K562 (cell line): ENCODE measurements at regions not wholly inside any gene's neighbourhood (a gene's known extent, or its start where the extent isn't known, plus 50 kb on each side); places are given as distances from the start of the nearest gene placed in this dataset.

ENCODE experiments used
- ATAC-seq: fragments of 200-7000 bp; cut with Tn5 transposase; 3 replicates; pipeline ENCODE4 v1.9.1; 2020; ENCODE audit warnings: moderate library complexity
- BruUV-seq: library from RNA; stranded (reverse); fragments of 400-500 nt; replicated peaks from 2 replicates; lab custom pipeline; 2021; lab: Mats Ljungman, UMichigan
- CTCF ChIA-PET: fragments of 300-600 bp; formaldehyde crosslinking; extraction: SDS; loops from one replicate; lab custom pipeline; 2021; ENCODE audit warnings: low intra/inter-chr PET ratio; lab: Yijun Ruan, JAX
- POLR2A ChIA-PET: fragments of 300-600, 350-650 bp; sonication (Branson Sonifier 250); formaldehyde crosslinking; extraction: SDS; loops from one replicate; lab custom pipeline; 2021; ENCODE audit warnings: antibody characterized with exemption, inconsistent platforms; lab: Yijun Ruan, JAX
- DNase-seq, 4 experiments: peaks; one replicate each; pipeline versions ENCODE4 v3.0.0 to v3.0.0-alpha.2; 2011 to 2018; ENCODE audit warnings: low spot score in 3 of 4, mixed read lengths in 3 of 4; ENCODE audit errors: extremely low read depth in 1 of 4
- FAIRE-seq: peaks from 2 replicates; lab custom pipeline; 2011; peaks lifted over from hg19 to GRCh38; lab: Jason Lieb, UNC
- H2AFZ ChIP-seq: 2 replicates; pipeline ENCODE4 v1.6.0; 2011; ENCODE audit warnings: low read depth, low read length, control low read depth, inconsistent platforms
- H3K27ac ChIP-seq: fragments of 200-600 bp; 3 replicates; pipeline ENCODE4 v1.8.0; 2011; ENCODE audit warnings: low read depth, mild to moderate bottlenecking, control low read depth, inconsistent platforms, low read length, moderate library complexity, mixed read lengths; ENCODE audit errors: extremely low read depth
- H3K27me3 ChIP-seq, 2 experiments: fragments of 300-600 bp in 1 of 2; 2 replicates in 1 of 2; 3 replicates in 1 of 2; pipeline versions ENCODE4 v1.6.0 to v1.8.0; 2011; ENCODE audit warnings: inconsistent platforms in 2 of 2, low read length in 2 of 2, mild to moderate bottlenecking in 1 of 2, mixed read lengths in 1 of 2, moderate library complexity in 1 of 2; ENCODE audit not compliant: control insufficient read depth in 2 of 2, insufficient read depth in 2 of 2
- H3K36me3 ChIP-seq: fragments of 300-600 bp; 3 replicates; pipeline ENCODE4 v1.8.0; 2011; ENCODE audit warnings: mild to moderate bottlenecking, low read length, inconsistent platforms; ENCODE audit not compliant: control insufficient read depth, insufficient read depth
- H3K4me1 ChIP-seq, 2 experiments: fragments of 200-600 bp in 1 of 2; replicated peaks in 1 of 2; 2 replicates in 1 of 2; 3 replicates in 1 of 2; pipeline versions ENCODE4 v1.5.1 to v1.8.0; 2011; ENCODE audit warnings: inconsistent platforms in 2 of 2, low read length in 2 of 2, mild to moderate bottlenecking in 1 of 2, mixed read lengths in 1 of 2, moderate library complexity in 1 of 2; ENCODE audit not compliant: control insufficient read depth in 2 of 2, insufficient read depth in 2 of 2
- H3K4me2 ChIP-seq: 2 replicates; pipeline ENCODE4 v1.6.1; 2011; ENCODE audit warnings: low read length, control low read depth, inconsistent platforms, mixed read lengths; ENCODE audit not compliant: insufficient read depth
- H3K4me3 ChIP-seq: fragments of 200-600 bp; sonication (generic), shearing (Covaris generic); 2 replicates; pipeline ENCODE4 v1.5.1; 2016; ENCODE audit warnings: control low read depth, inconsistent platforms
- H3K79me2 ChIP-seq: fragments of 200-600 bp; 3 replicates; pipeline ENCODE4 v1.8.0; 2011; ENCODE audit warnings: low read length, inconsistent platforms; ENCODE audit not compliant: control insufficient read depth, insufficient read depth
- H3K9ac ChIP-seq, 2 experiments: 2 replicates each; pipeline versions ENCODE4 v1.6.0 to v1.6.1; 2011; ENCODE audit warnings: low read depth in 2 of 2, low read length in 2 of 2, control low read depth in 1 of 2, inconsistent platforms in 1 of 2, mild to moderate bottlenecking in 1 of 2, mixed read lengths in 1 of 2; ENCODE audit not compliant: insufficient read depth in 1 of 2
- H3K9me1 ChIP-seq: one replicate; pipeline ENCODE4 v1.6.0; 2011; ENCODE audit warnings: inconsistent platforms, mild to moderate bottlenecking, low read length, moderate library complexity; ENCODE audit not compliant: control insufficient read depth, insufficient read depth
- H3K9me3 ChIP-seq: replicated peaks from 2 replicates; pipeline ENCODE4 v1.5.1; 2011; ENCODE audit warnings: low read depth, low read length, inconsistent platforms; ENCODE audit not compliant: control insufficient read depth, insufficient read depth
- H4K20me1 ChIP-seq: replicated peaks from 2 replicates; pipeline ENCODE4 v1.6.1; 2011; ENCODE audit warnings: low read length, inconsistent platforms, mixed read lengths; ENCODE audit not compliant: control insufficient read depth, insufficient read depth
- CBFB ChIP-seq: sonication (generic); formaldehyde crosslinking; IDR thresholded peaks from 2 replicates; pipeline ENCODE4 v1.4.0; 2020; ENCODE audit warnings: mild to moderate bottlenecking, missing genetic modification reagents
- CHD1 ChIP-seq: fragments of 200-600 bp; sonication (generic); IDR thresholded peaks from one replicate; pipeline ENCODE4 v1.6.1; 2012; ENCODE audit warnings: mild to moderate bottlenecking, moderate library complexity, low read length, inconsistent platforms
- DNMT1 ChIP-seq: fragments of 450-650 bp; IDR thresholded peaks from 2 replicates; pipeline ENCODE4 v1.6.1; 2016; ENCODE audit warnings: antibody characterized with exemption, mild to moderate bottlenecking
- E4F1 ChIP-seq: fragments of 250-450 bp; sonication (Bioruptor Pico); IDR thresholded peaks from 2 replicates; pipeline ENCODE4 v1.5.0; 2021; ENCODE audit warnings: mild to moderate bottlenecking, borderline replicate concordance
- HDAC6 ChIP-seq: IDR thresholded peaks from 2 replicates; pipeline ENCODE4 v1.6.1; 2012; ENCODE audit warnings: low read depth, mild to moderate bottlenecking, control low read depth, inconsistent platforms, low read length, moderate library complexity
- KAT7 ChIP-seq: sonication (generic); formaldehyde crosslinking; IDR thresholded peaks from 2 replicates; pipeline ENCODE4 v1.8.0; 2022; ENCODE audit warnings: missing genetic modification reagents, mild to moderate bottlenecking, borderline replicate concordance
- MAFK ChIP-seq: IDR thresholded peaks from 2 replicates; pipeline ENCODE4 v1.6.1; 2011; ENCODE audit warnings: low read length, improper control_type of control experiment
- PCBP1 ChIP-seq: fragments of 200-400 bp; formaldehyde crosslinking; IDR thresholded peaks from 2 replicates; pipeline ENCODE4 v1.6.1; 2018; ENCODE audit warnings: mild to moderate bottlenecking, low read depth, low read length; ENCODE audit not compliant: poor library complexity, severe bottlenecking
- SAP30 ChIP-seq: fragments of 200-600 bp; sonication (generic); IDR thresholded peaks from 2 replicates; pipeline ENCODE4 v1.6.1; 2012; ENCODE audit warnings: borderline replicate concordance, low read depth, mild to moderate bottlenecking, moderate library complexity, low read length, control low read depth, inconsistent platforms; ENCODE audit not compliant: insufficient read depth, poor library complexity, severe bottlenecking
- SETDB1 ChIP-seq: IDR thresholded peaks from one replicate; pipeline ENCODE4 v1.6.1; 2012; ENCODE audit warnings: low read length, control low read depth, inconsistent platforms
- SP1 ChIP-seq: sonication (generic); formaldehyde crosslinking; IDR thresholded peaks from 2 replicates; pipeline ENCODE4 v1.8.1; 2022; ENCODE audit warnings: mild to moderate bottlenecking, missing genetic modification reagents
- SPI1 ChIP-seq: IDR thresholded peaks from 2 replicates; pipeline ENCODE4 v1.6.1; 2011; ENCODE audit warnings: low read depth, low read length, control low read depth, borderline replicate concordance
- U2AF2 ChIP-seq: fragments of 200-400 bp; formaldehyde crosslinking; optimal IDR thresholded peaks from 2 replicates; pipeline ENCODE3; 2017; ENCODE audit warnings: low read depth, mild to moderate bottlenecking, low read length
- WGBS: fragments of 100-300 bp; shearing (Covaris generic); methylation state at CpG from one replicate; pipeline ENCODE4 v1.1.6; 2016; ENCODE audit warnings: low coverage, mixed read lengths; ENCODE audit not compliant: insufficient coverage; ENCODE audit errors: missing lambda C conversion rate; 5-methylcytosine and 5-hydroxymethylcytosine counted together
- in situ Hi-C: fragments of 300-500 bp; cut with MboI; formaldehyde crosslinking; loops from 4 replicates; pipeline ENCODE4 v1.15.0; 2018; ENCODE audit warnings: inconsistent platforms, mixed read lengths
- intact Hi-C: fragments of 100-400 bp; cut with micrococcal nuclease; formaldehyde crosslinking; loops from 2 replicates; pipeline ENCODE4 v1.14.2; 2022
- TF ChIP-seq, protein P1 (sequence below): fragments of 150-350 bp; IDR thresholded peaks from 2 replicates; pipeline ENCODE4 v1.6.1; 2014; ENCODE audit warnings: low read depth, mild to moderate bottlenecking, low read length, borderline replicate concordance
- TF ChIP-seq, protein P2 (sequence below): sonication (generic); formaldehyde crosslinking; IDR thresholded peaks from 2 replicates; pipeline ENCODE4 v1.8.0; 2022; ENCODE audit warnings: mild to moderate bottlenecking, missing genetic modification reagents

- no peak for TF ChIP-seq CHD1
These were observed 461.6 kb upstream of the CDH11 start (continued) for GRCh38 chr16:65583498-65583897.

DNA sequence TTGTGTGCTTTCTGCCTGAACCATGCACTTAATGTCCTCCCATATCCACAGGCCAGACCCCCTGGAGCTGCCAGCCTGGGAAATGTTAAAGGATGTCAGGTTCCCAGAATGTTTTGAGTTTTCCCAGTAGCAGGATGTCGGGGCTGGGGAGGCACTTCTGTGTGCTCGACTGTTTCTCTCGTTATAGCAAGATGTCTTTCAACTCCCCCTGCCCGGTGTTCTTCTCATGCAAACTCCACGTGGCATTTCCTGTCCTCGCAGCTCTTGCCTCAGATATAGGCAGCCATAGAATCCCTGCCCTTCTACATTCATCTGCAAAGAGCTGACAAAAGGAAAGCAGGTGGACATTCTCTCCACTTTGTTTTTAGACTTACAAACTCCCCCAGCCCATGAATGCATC, 457.2 kb upstream of the CDH11 start:
- H3K9me1 ChIP-seq, result no peaks in the 10 kb centered on the region
- WGBS, result 0% methylated on average over 6 of the region's 6 CpGs
- FAIRE-seq, result no peak
- H3K27ac ChIP-seq, result no peak overlapping the region
- TF ChIP-seq DNMT1, result no peak
- TF ChIP-seq MAFK, result no peak
- TF ChIP-seq CBFB (CRISPR knock-in tag), result no peak
- no peak for TF ChIP-seq SPI1
- TF ChIP-seq U2AF2, result no peak
- TF ChIP-seq SETDB1, result no peak
- TF ChIP-seq SP1 (CRISPR knock-in tag), result no peak
- TF ChIP-seq, protein P1, sequence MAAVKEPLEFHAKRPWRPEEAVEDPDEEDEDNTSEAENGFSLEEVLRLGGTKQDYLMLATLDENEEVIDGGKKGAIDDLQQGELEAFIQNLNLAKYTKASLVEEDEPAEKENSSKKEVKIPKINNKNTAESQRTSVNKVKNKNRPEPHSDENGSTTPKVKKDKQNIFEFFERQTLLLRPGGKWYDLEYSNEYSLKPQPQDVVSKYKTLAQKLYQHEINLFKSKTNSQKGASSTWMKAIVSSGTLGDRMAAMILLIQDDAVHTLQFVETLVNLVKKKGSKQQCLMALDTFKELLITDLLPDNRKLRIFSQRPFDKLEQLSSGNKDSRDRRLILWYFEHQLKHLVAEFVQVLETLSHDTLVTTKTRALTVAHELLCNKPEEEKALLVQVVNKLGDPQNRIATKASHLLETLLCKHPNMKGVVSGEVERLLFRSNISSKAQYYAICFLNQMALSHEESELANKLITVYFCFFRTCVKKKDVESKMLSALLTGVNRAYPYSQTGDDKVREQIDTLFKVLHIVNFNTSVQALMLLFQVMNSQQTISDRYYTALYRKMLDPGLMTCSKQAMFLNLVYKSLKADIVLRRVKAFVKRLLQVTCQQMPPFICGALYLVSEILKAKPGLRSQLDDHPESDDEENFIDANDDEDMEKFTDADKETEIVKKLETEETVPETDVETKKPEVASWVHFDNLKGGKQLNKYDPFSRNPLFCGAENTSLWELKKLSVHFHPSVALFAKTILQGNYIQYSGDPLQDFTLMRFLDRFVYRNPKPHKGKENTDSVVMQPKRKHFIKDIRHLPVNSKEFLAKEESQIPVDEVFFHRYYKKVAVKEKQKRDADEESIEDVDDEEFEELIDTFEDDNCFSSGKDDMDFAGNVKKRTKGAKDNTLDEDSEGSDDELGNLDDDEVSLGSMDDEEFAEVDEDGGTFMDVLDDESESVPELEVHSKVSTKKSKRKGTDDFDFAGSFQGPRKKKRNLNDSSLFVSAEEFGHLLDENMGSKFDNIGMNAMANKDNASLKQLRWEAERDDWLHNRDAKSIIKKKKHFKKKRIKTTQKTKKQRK, result no peak
- TF ChIP-seq PCBP1, result no peak
- TF ChIP-seq KAT7, result no peak
- no peak for TF ChIP-seq E4F1 (CRISPR knock-in tag)
- no peak for TF ChIP-seq SAP30
- TF ChIP-seq, protein P2, sequence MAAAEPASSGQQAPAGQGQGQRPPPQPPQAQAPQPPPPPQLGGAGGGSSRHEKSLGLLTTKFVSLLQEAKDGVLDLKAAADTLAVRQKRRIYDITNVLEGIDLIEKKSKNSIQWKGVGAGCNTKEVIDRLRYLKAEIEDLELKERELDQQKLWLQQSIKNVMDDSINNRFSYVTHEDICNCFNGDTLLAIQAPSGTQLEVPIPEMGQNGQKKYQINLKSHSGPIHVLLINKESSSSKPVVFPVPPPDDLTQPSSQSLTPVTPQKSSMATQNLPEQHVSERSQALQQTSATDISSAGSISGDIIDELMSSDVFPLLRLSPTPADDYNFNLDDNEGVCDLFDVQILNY (CRISPR knock-in tag), result no peak
- TF ChIP-seq HDAC6, result no peak
- TF ChIP-seq, all 486 proteins: peak for 0
- Histone ChIP-seq H3K9ac (no peak overlapping the region), H2AFZ (no peak overlapping the region), H3K4me1 (no peaks in the 10 kb centered on the region), H3K4me2 (no peak overlapping the region), H4K20me1 (no peaks in the 10 kb centered on the region), H3K27me3 (no peaks in the 10 kb centered on the region), H3K9me3 (no peaks in the 10 kb centered on the region), H3K4me3 (no peak overlapping the region), H3K79me2 (no peaks in the 10 kb centered on the region), H3K36me3 (no peaks in the 10 kb centered on the region)
- intact Hi-C loops, result no loop called here
- POLR2A ChIA-PET, result interaction anchor here (0.6 kb wide), 1 partner anchor 579 kb away, joined by 3 read pairs; no protein-coding TSS in a partner anchor
- BruUV-seq, result no TSS peak
- ATAC-seq (no peak), DNase-seq (no peak)
- CTCF ChIA-PET, result no interaction called here
- in situ Hi-C loops, result no loop called here
